Neural progenitor cell (in vitro differentiated cells): ENCODE measurements at regions not wholly inside any gene's neighbourhood (a gene's known extent, or its start where the extent isn't known, plus 50 kb on each side); places are given as distances from the start of the nearest gene placed in this dataset.

Experiments
- DNase-seq: peaks from one replicate; pipeline ENCODE4 v3.0.0-alpha.2; 2016; ENCODE audit warnings: low spot score
- H2AFZ ChIP-seq: fragments of 200-600 bp; sonication (generic); replicated peaks from 2 replicates; pipeline ENCODE4 v1.6.1; 2016; ENCODE audit warnings: antibody characterized with exemption
- H3F3A ChIP-seq: fragments of 200-600 bp; sonication (generic); 2 replicates; pipeline ENCODE4 v1.6.1; 2016; ENCODE audit warnings: antibody characterized with exemption, low read depth
- H3K27ac ChIP-seq: fragments of 200-600 bp; sonication (generic); 2 replicates; pipeline ENCODE4 v1.5.1; 2016; ENCODE audit warnings: mild to moderate bottlenecking
- H3K27me3 ChIP-seq: fragments of 200-600 bp; sonication (generic); 2 replicates; pipeline ENCODE4 v1.6.1; 2016; ENCODE audit warnings: mild to moderate bottlenecking, moderate library complexity
- H3K36me3 ChIP-seq: fragments of 200-600 bp; sonication (generic); 2 replicates; pipeline ENCODE4 v1.5.1; 2016
- H3K4me1 ChIP-seq: fragments of 200-600 bp; sonication (generic); 2 replicates; pipeline ENCODE4 v1.6.1; 2016; ENCODE audit warnings: mixed run types
- H3K4me2 ChIP-seq: fragments of 200-600 bp; sonication (generic); 2 replicates; pipeline ENCODE4 v1.6.1; 2016
- H3K4me3 ChIP-seq: fragments of 200-600 bp; sonication (generic); 2 replicates; pipeline ENCODE4 v1.5.1; 2016
- H3K79me2 ChIP-seq: fragments of 200-600 bp; sonication (generic); 2 replicates; pipeline ENCODE4 v1.6.1; 2016; ENCODE audit warnings: low read depth
- H3K9ac ChIP-seq: fragments of 200-600 bp; sonication (generic); 2 replicates; pipeline ENCODE4 v1.6.1; 2016
- H3K9me3 ChIP-seq: fragments of 200-600 bp; sonication (generic); 2 replicates; pipeline ENCODE4 v1.5.1; 2016; ENCODE audit warnings: low read depth
- H4K20me1 ChIP-seq: fragments of 200-600 bp; sonication (generic); 2 replicates; pipeline ENCODE4 v1.6.1; 2016; ENCODE audit warnings: low read depth
- H3K27ac Mint-ChIP-seq: 3 replicates; pipeline ENCODE4 v1.8.0; 2021; ENCODE audit warnings: mixed read lengths
- H3K27me3 Mint-ChIP-seq: 2 replicates; pipeline ENCODE4 v1.8.0; 2022; ENCODE audit warnings: low read depth, mild to moderate bottlenecking, inconsistent platforms, moderate library complexity, mixed read lengths; ENCODE audit not compliant: insufficient read depth
- H3K36me3 Mint-ChIP-seq: 3 replicates; pipeline ENCODE4 v1.8.0; 2021; ENCODE audit warnings: mixed read lengths
- H3K4me1 Mint-ChIP-seq: 3 replicates; pipeline ENCODE4 v1.8.0; 2021; ENCODE audit warnings: mixed read lengths
- H3K4me3 Mint-ChIP-seq: 3 replicates; pipeline ENCODE4 v1.8.0; 2021; ENCODE audit warnings: mild to moderate bottlenecking, moderate library complexity, mixed read lengths
- H3K9me3 Mint-ChIP-seq: 3 replicates; pipeline ENCODE4 v1.8.0; 2020; ENCODE audit warnings: mixed read lengths
- CTCF ChIP-seq: fragments of 200-600 bp; sonication (generic); IDR thresholded peaks from 2 replicates; pipeline ENCODE4 v1.5.1; 2017; ENCODE audit warnings: antibody characterized with exemption, mild to moderate bottlenecking
- EZH2 ChIP-seq: fragments of 200-600 bp; sonication (generic); IDR thresholded peaks from 2 replicates; pipeline ENCODE4 v1.6.1; 2017; ENCODE audit warnings: antibody characterized with exemption, mild to moderate bottlenecking, moderate library complexity
- EZH2phosphoT487 ChIP-seq: fragments of 200-600 bp; sonication (generic); IDR thresholded peaks from 2 replicates; pipeline ENCODE4 v1.6.1; 2017; ENCODE audit warnings: antibody characterized with exemption

GRCh38 chr21:38972078-38972477 is 166.3 kb downstream of the ETS2 start:
- H3K4me1 ChIP-seq = peaks cover 8% of the 10 kb centered on the region
- no peak overlapping the region for H3K9ac ChIP-seq
- no peak for DNase-seq
- no peak overlapping the region for H3K4me3 Mint-ChIP-seq
- H3K27me3 ChIP-seq = no peaks in the 10 kb centered on the region
- no peaks in the 10 kb centered on the region for H3F3A ChIP-seq
- H3K4me3 ChIP-seq = no peak overlapping the region
- H3K27ac Mint-ChIP-seq = no peak overlapping the region
- peaks cover 8% of the 10 kb centered on the region for H3K27me3 Mint-ChIP-seq
- no peaks in the 10 kb centered on the region for H3K79me2 ChIP-seq
- H3K4me1 Mint-ChIP-seq = peaks cover 14% of the 10 kb centered on the region
- no peaks in the 10 kb centered on the region for H3K36me3 Mint-ChIP-seq
- TF ChIP-seq CTCF (no peak), EZH2phosphoT487 (no peak), EZH2 (no peak)
- H3K4me2 ChIP-seq = no peak overlapping the region
- H3K27ac ChIP-seq = no peak overlapping the region
- no peaks in the 10 kb centered on the region for H3K9me3 ChIP-seq
- H2AFZ ChIP-seq = no peak overlapping the region
- peaks cover 3% of the 10 kb centered on the region for H3K9me3 Mint-ChIP-seq
- H4K20me1 ChIP-seq = no peaks in the 10 kb centered on the region
- no peaks in the 10 kb centered on the region for H3K36me3 ChIP-seq

GRCh38 chr21:38970765-38971164 is 165.0 kb downstream of the ETS2 start:
- H3K27ac ChIP-seq = no peak overlapping the region
- H3K4me3 ChIP-seq = no peak overlapping the region
- DNase-seq = no peak
- no peaks in the 10 kb centered on the region for H3K27me3 ChIP-seq
- H3K4me3 Mint-ChIP-seq = no peak overlapping the region
- H4K20me1 ChIP-seq = no peaks in the 10 kb centered on the region
- no peaks in the 10 kb centered on the region for H3F3A ChIP-seq
- no peak overlapping the region for H2AFZ ChIP-seq
- H3K4me2 ChIP-seq = no peak overlapping the region
- H3K4me1 ChIP-seq = peaks cover 8% of the 10 kb centered on the region
- peaks cover 3% of the 10 kb centered on the region for H3K9me3 Mint-ChIP-seq
- TF ChIP-seq CTCF (no peak), EZH2phosphoT487 (no peak), EZH2 (no peak)
- no peak overlapping the region for H3K27ac Mint-ChIP-seq
- no peaks in the 10 kb centered on the region for H3K79me2 ChIP-seq
- H3K36me3 Mint-ChIP-seq = no peaks in the 10 kb centered on the region
- H3K9ac ChIP-seq = no peak overlapping the region
- H3K4me1 Mint-ChIP-seq = peaks cover 7% of the 10 kb centered on the region
- H3K27me3 Mint-ChIP-seq = peaks cover 6% of the 10 kb centered on the region
- no peaks in the 10 kb centered on the region for H3K36me3 ChIP-seq
- no peaks in the 10 kb centered on the region for H3K9me3 ChIP-seq

GRCh38 chr21:38968887-38969543 is 163.3 kb downstream of the ETS2 start:
- Histone ChIP-seq H3K27me3 (no peaks in the 10 kb centered on the region), H3K4me1 (peaks cover 8% of the 10 kb centered on the region), H3K4me3 (no peak overlapping the region), H3K4me2 (no peak overlapping the region), H3K27ac (no peak overlapping the region), H3K36me3 (no peaks in the 10 kb centered on the region), H4K20me1 (no peaks in the 10 kb centered on the region), H3K79me2 (no peaks in the 10 kb centered on the region), H2AFZ (no peak overlapping the region), H3F3A (no peaks in the 10 kb centered on the region), H3K9ac (no peak overlapping the region), H3K9me3 (no peaks in the 10 kb centered on the region)
- H3K4me1 Mint-ChIP-seq = peaks cover 7% of the 10 kb centered on the region
- TF ChIP-seq CTCF (no peak), EZH2 (no peak), EZH2phosphoT487 (no peak)
- DNase-seq = no peak
- no peaks in the 10 kb centered on the region for H3K36me3 Mint-ChIP-seq
- H3K4me3 Mint-ChIP-seq = no peak overlapping the region
- peaks cover 8% of the 10 kb centered on the region for H3K27me3 Mint-ChIP-seq
- peaks cover 6% of the 10 kb centered on the region for H3K9me3 Mint-ChIP-seq
- no peak overlapping the region for H3K27ac Mint-ChIP-seq
